Stimulated activated CD4-positive, alpha-beta T cell treated with anti-CD3 and anti-CD28 coated beads, Interleukin-12 subunit alpha, Interleukin-12 subunit beta, amount 100 ng/mL, for 24 hours (primary cell): ENCODE measurements at regions not wholly inside any gene's neighbourhood (a gene's known extent, or its start where the extent isn't known, plus 50 kb on each side); places are given as distances from the start of the nearest gene placed in this dataset.
"Not testable (repeated sequence)": the region's sequence is repeated elsewhere in the genome, so short reads cannot be mapped to it uniquely, and the experiment has no call there.

ENCODE experiments used
- DNase-seq, 2 experiments: peaks; one replicate each; pipeline ENCODE4 v3.0.0-alpha.2; 2020; ENCODE audit warnings: low read depth in 2 of 2

- not testable (repeated sequence) for DNase-seq
Observed at GRCh38 chr9:97103613-97104383, 64.9 kb upstream of the CTSV start.

- DNase-seq, result not testable (repeated sequence)
Observed at GRCh38 chr9:97099540-97099939, 60.6 kb upstream of the CTSV start.

- no peak for DNase-seq
Observed at GRCh38 chr9:97096793-97097192, 57.9 kb upstream of the CTSV start.

GRCh38 chr9:97089361-97089760 is 50.4 kb upstream of the CTSV start:
- not testable (repeated sequence) for DNase-seq
